IMR-90 (cell line): ENCODE measurements at regions not wholly inside any gene's neighbourhood (a gene's known extent, or its start where the extent isn't known, plus 50 kb on each side); places are given as distances from the start of the nearest gene placed in this dataset.

Source experiments
- CTCF ChIP-seq: conservative IDR thresholded peaks from 2 replicates; pipeline ENCODE4 v1.5.1; 2012; ENCODE audit warnings: mild to moderate bottlenecking, low read depth, low read length, improper control_type of control experiment
- MAFK ChIP-seq: IDR thresholded peaks from 2 replicates; pipeline ENCODE4 v1.6.1; 2012; ENCODE audit warnings: low read depth, low read length, improper control_type of control experiment
- MXI1 ChIP-seq: IDR thresholded peaks from 2 replicates; pipeline ENCODE4 v1.6.1; 2012; ENCODE audit warnings: low read depth, mild to moderate bottlenecking, low read length, moderate library complexity, borderline replicate concordance
- POLR2A ChIP-seq: IDR thresholded peaks from 2 replicates; pipeline ENCODE4 v1.6.1; 2012; ENCODE audit warnings: mild to moderate bottlenecking, low read depth, low read length
- RCOR1 ChIP-seq: IDR thresholded peaks from 2 replicates; pipeline ENCODE4 v1.6.1; 2012; ENCODE audit warnings: mild to moderate bottlenecking, low read length, improper control_type of control experiment; ENCODE audit not compliant: insufficient replicate concordance
- TF ChIP-seq, protein P1 (sequence below): fragments of 150-350 bp; IDR thresholded peaks from 2 replicates; pipeline ENCODE4 v1.6.1; 2016; ENCODE audit warnings: low read depth, mild to moderate bottlenecking, low read length, moderate library complexity, borderline replicate concordance

DNA sequence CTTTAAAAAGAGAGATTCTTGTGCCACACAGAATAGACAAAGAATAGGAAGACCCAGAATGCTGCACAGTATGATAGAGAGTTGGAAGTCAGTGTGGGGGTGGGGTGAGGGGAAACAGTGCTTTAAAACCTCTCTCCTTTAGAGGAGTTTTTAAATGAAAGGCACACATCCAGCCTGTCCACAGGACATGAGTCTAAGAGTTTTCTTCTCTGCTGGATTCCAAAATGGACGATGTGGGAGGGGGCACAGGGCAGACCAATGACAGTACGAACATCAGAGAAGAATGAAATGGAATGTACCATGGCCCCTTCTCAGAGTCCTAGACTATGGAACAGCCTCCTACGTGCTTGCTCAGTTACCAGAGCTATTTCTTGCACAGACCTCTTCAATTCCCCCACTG lies 458.2 kb upstream of the DAB1 start:
- TF ChIP-seq CTCF (no peak), MAFK (no peak), RCOR1 (no peak), MXI1 (no peak), POLR2A (no peak)
- TF ChIP-seq, protein P1, sequence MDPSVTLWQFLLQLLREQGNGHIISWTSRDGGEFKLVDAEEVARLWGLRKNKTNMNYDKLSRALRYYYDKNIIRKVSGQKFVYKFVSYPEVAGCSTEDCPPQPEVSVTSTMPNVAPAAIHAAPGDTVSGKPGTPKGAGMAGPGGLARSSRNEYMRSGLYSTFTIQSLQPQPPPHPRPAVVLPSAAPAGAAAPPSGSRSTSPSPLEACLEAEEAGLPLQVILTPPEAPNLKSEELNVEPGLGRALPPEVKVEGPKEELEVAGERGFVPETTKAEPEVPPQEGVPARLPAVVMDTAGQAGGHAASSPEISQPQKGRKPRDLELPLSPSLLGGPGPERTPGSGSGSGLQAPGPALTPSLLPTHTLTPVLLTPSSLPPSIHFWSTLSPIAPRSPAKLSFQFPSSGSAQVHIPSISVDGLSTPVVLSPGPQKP, result no peak
